NCI-H146 (cell line): ENCODE measurements at regions not wholly inside any gene's neighbourhood (a gene's known extent, or its start where the extent isn't known, plus 50 kb on each side); places are given as distances from the start of the nearest gene placed in this dataset.

Source experiments
- DNase-seq: peaks from one replicate; lab custom pipeline; 2025; lab: John Stamatoyannopoulos, UW

- no peak for DNase-seq
Measured at GRCh38 chr3:181330257-181330656, 340.7 kb upstream of the DNAJC19 start.

GRCh38 chr3:181329024-181329423, 339.5 kb upstream of the DNAJC19 start:
- peak; percentile 85 for DNase-seq

GRCh38 chr3:181328346-181328745, 338.8 kb upstream of the DNAJC19 start:
- DNase-seq: peak; percentile 93

- DNase-seq: peak; percentile 70
Measured at GRCh38 chr3:181327349-181327748, 337.8 kb upstream of the DNAJC19 start.

- peak; percentile 84 for DNase-seq
Measured at GRCh38 chr3:181326637-181327223, 337.2 kb upstream of the DNAJC19 start.

- peak; percentile 86 for DNase-seq
Measured at GRCh38 chr3:181324516-181324915, 335.0 kb upstream of the DNAJC19 start.

- DNase-seq: peak; percentile 28
Measured at GRCh38 chr3:181318321-181318720, 328.8 kb upstream of the DNAJC19 start.

- DNase-seq: peak; percentile 99
Measured at GRCh38 chr3:181317508-181317907, 328.0 kb upstream of the DNAJC19 start.

- peak; percentile 56 for DNase-seq
Measured at GRCh38 chr3:181316482-181316881, 326.9 kb upstream of the DNAJC19 start.

- DNase-seq: peak; percentile 83
Measured at GRCh38 chr3:181313335-181313734, 323.8 kb upstream of the DNAJC19 start.

- DNase-seq: peak; percentile 53
Measured at GRCh38 chr3:181311186-181311585, 321.6 kb upstream of the DNAJC19 start.

GRCh38 chr3:181302960-181303359, 313.4 kb upstream of the DNAJC19 start:
- DNase-seq: peak; percentile 99

- DNase-seq: no peak
Measured at GRCh38 chr3:181300033-181300432, 310.5 kb upstream of the DNAJC19 start.

GRCh38 chr3:181298421-181298820, 308.9 kb upstream of the DNAJC19 start:
- DNase-seq: no peak

- peak; percentile 40 for DNase-seq
Measured at GRCh38 chr3:181292984-181293383, 303.4 kb upstream of the DNAJC19 start.

GRCh38 chr3:181290941-181291340, 301.4 kb upstream of the DNAJC19 start:
- DNase-seq: peak; percentile 89

GRCh38 chr3:181289306-181289705, 299.8 kb upstream of the DNAJC19 start:
- DNase-seq: no peak

- peak; percentile 43 for DNase-seq
Measured at GRCh38 chr3:181288145-181288544, 298.6 kb upstream of the DNAJC19 start.

GRCh38 chr3:181279239-181279565, 289.7 kb upstream of the DNAJC19 start:
- peak; percentile 84 for DNase-seq

- peak; percentile 85 for DNase-seq
Measured at GRCh38 chr3:181278468-181279238, 289.1 kb upstream of the DNAJC19 start.

GRCh38 chr3:181276358-181276896, 286.9 kb upstream of the DNAJC19 start:
- DNase-seq: no peak

- no peak for DNase-seq
Measured at GRCh38 chr3:181274025-181274424, 284.5 kb upstream of the DNAJC19 start.

- DNase-seq: peak; percentile 48
Measured at GRCh38 chr3:181267312-181267711, 277.8 kb upstream of the DNAJC19 start.
